Nucleus accumbens (tissue), 56 donors: ENCODE measurements at regions not wholly inside any gene's neighbourhood (a gene's known extent, or its start where the extent isn't known, plus 50 kb on each side); places are given as distances from the start of the nearest gene placed in this dataset.

Experiments
- DNase-seq, 56 donors: peaks; one replicate each; lab custom pipeline; 2025; lab: John Stamatoyannopoulos, UW

- no peak for DNase-seq
Observed at GRCh38 chr1:69403756-69404320, 163.9 kb upstream of the LRRC7 start.

GRCh38 chr1:69404486-69404885 lies 163.2 kb upstream of the LRRC7 start:
- DNase-seq: no peak

DNA sequence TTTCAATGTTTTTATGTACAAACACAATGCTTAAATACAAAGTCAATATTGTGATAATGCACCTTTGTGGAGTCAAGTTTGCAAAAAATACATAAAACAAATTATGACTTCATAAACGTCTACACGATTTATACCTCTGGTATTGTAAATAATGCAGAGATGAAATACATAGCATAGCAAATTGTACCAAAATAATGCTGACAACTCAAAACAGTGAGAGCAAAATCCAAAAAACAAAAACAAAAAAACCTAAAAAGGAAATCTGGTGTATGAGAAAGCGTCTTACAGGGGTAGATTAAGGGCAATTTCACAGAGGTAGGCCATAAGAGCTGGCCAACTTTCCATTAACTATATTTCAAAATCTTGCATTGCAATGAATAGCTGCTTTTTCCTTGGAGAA lies 161.5 kb upstream of the LRRC7 start:
- DNase-seq: no peak

DNA sequence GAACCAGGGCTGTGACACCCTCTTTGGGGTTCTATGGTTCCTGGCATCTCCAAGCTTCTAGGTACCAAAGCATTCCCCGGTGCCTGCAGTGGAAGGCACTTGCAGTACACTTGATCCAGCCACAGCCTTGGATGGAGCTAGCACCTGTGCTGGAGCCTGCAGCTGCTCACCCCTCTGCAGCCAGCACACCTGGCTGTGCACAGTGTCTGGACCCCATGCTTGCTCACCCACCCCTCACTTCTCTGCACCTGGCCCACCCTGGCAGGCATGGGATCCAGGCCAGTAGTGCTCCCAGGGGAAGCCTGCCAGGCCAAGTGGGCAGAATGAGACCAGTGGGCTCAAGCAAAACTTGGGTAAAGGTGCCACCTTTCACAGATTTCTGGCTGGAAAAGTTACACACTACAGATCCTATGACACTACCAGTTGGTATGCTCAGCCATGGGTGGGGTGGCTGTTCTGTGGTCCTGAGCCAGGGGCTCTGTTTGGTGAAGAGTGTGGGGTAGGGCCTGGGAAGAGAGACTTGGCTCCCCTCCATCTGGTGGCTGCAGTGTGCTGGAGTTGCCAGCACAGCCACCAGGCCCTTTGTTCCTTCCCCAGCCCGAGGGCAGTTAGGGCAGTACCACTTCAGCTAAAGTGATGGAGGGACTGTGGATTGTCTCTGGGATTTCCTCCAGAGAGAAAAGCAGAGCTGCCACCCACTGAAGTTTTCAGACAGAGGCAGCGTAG lies 157.8 kb upstream of the LRRC7 start:
- DNase-seq: no peak

DNA sequence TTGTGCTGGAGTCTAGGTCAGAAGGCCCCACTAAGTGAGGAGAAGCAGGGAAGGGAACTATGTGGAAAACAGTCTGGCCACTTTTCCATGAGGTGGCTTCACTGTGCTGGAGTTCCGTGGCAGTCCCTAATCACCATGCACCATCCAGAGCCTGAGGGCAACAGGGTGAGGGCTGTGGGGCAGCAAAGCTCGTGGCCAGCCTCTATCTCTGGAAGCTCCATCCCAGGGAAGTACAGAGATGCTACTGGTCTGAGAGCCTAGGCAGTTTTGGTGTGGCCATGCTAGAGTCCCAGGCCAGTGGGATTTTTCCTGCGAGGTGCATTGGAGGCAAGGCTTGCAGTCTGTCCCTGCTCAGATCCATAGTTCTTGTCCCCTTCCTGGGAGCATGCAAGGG lies 157.3 kb upstream of the LRRC7 start:
- DNase-seq: no peak

GRCh38 chr1:69410893-69411292 lies 156.8 kb upstream of the LRRC7 start:
- DNase-seq: no peak

DNA sequence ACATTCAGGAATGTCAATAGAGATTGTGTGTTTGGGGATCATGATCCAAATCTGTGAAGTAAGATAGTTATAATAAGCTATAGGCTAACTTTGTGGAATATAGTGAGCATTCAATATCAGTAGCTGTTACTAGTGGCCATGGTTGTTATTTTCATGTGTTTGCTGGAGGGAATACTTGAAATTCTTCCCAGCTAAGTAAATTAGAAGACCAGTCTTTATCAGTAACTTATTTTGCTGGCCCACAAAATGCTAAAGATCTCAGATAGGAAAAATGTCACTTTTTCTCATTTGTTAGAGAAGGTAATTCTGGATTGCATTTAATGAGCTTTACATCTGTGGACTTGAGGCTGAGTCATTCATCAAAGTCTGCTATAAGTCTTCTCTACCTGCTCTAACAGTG lies 156.1 kb upstream of the LRRC7 start:
- DNase-seq: no peak

GRCh38 chr1:69413129-69413528 lies 154.6 kb upstream of the LRRC7 start:
- DNase-seq: no peak

DNA sequence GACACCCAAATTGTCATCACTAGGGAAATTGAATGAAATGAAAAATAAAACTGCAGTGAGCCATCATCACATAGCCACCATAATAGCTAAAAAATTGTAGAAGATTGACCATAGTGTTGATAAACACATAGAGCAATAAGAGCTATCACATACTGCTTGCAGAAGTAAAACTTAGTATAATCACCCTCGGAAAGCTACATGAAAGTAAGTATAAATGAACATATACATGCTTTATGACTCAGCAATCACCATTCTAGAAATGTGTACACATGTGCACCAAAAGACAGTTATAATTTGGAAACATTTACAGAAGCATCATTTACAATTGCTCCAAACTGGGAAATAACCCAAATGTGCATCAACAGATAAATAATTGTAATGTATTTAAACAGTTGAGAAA lies 153.1 kb upstream of the LRRC7 start:
- no peak for DNase-seq

GRCh38 chr1:69421286-69421685 lies 146.4 kb upstream of the LRRC7 start:
- no peak for DNase-seq

DNA sequence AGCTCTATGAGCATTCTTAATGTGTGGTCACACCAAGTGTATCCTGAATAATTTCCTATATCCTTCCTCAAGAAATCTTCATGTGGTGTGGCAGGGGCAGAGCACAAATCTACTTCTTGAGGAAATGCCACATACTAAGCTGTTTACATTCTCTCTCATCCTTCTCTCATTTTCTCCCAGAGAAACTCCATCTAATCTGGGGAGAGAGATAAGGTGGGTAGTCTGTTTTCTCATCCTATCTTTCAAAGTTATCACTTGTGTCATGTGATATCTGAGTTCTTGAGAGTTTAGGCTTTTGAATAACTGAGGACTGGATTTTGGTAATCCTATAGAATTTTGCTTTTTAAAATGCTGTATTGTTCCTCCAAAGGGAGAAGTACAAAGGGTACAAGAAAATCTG lies 141.9 kb upstream of the LRRC7 start:
- no peak for DNase-seq

- DNase-seq: no peak
Observed at GRCh38 chr1:69426401-69426800, 141.3 kb upstream of the LRRC7 start.

DNA sequence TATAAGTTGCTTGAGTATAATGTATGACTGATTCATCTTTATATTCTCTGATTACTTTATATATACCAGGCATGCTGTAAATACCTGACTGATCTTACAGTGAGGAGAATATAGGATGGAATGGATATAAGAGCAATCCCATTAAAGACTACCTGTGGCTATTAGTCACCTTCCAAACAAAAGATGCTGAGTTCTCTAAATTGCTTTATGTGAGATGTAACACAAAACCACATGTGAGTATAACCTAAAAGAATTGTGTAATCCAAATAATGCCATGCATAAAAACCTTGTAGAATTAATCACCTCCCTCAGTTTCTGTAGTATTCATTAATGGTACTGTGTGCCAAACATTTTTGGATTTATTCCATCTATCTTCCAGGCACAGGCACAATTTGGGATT lies 134.6 kb upstream of the LRRC7 start:
- DNase-seq: no peak

DNA sequence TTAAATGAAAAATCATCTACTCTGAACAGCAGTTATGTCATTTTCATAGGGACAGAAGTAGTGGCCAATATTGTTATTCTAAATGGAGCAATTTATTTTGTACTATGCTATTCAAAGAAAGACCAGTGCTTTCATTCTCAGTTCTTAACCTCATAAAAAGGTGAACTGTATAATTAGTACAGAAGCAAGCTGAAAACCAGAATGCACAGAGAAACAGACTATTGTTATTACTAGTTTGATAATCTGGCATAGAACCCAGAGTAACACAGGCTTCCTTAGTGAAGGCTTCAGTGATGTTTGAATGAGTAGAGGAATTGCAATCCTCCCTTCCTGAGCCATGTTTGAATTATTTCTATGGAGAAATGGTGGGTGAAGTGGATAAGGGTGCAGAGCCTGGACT lies 131.6 kb upstream of the LRRC7 start:
- DNase-seq: no peak

DNA sequence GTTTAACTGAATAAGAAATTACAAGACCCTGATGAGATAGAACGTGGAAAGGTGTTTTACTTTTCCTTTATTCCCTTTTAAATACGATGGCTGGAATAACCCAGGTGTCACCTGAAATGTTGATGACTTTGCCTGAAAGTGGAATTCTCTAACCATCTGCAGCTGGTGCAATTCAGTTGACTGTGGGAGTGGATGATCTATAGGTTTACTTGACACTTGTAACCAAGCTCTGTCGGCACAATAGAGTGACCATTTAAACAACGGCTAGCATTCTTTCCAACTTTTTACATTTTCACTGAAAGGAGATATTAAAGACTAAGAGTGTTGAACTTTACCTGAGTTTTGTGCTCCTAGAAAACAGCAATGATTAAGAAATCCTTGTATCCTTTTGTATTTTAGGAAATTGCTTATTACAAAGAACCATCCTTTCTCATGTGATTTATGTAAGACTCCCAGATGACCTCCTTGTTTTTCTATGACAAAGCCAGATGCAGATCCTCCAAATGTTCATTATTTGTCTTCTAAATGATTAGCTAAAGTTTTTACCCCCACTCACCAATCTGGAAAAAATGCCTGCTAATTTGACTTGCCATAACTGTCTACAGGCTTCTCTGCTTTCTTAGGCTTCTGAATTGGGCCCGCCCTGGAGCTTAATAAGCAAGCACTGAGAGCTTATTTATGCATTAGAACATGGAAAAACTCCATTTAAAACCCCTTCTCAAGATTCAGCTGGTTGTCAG lies 129.5 kb upstream of the LRRC7 start:
- DNase-seq: no peak

- DNase-seq: no peak
Observed at GRCh38 chr1:69441496-69441895, 126.2 kb upstream of the LRRC7 start.

- no peak for DNase-seq
Observed at GRCh38 chr1:69451196-69451595, 116.5 kb upstream of the LRRC7 start.

- no peak for DNase-seq
Observed at GRCh38 chr1:69455718-69456117, 112.0 kb upstream of the LRRC7 start.

DNA sequence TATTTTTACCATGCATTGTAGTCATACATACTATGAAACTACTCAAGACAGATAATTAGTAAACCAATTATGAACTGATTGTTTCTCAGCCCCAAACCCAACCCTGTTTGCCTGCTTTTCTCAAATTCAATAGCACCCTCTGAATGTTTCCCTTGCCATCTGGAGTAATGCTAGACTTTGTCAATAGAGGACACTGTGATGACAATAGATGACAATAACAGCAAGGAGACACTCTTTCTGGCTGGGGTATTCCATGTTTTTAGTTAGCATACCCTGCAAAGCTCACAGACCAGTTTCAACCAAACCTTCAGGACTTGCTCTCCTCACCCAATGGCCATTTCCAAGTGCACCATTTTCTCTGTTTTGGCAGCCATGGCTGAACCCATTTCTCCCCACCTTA lies 108.5 kb upstream of the LRRC7 start:
- no peak for DNase-seq

DNA sequence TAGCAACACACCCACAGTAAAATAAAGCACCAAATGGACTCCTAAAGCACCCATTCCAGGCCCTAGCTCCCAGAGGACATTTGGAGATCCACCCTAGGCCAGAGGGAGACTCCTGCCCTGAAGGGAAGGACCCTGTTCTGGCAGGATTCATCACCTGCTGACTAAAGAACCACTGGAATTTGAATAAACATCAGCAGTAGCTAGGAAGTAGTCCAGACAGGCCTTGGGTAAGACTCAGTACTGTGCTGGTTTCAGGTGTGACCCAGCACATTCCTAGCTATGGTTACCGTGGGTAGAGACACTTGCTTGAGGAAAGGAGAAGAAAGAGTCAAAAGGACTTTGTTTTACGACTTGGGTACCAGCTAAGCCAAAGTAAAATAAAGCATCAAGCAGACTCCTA lies 92.7 kb upstream of the LRRC7 start:
- no peak for DNase-seq

- DNase-seq: no peak
Observed at GRCh38 chr1:69479734-69480133, 88.0 kb upstream of the LRRC7 start.

- DNase-seq: no peak
Observed at GRCh38 chr1:69483246-69483645, 84.5 kb upstream of the LRRC7 start.
